Fibroblast of villous mesenchyme (primary cell): ENCODE measurements at regions not wholly inside any gene's neighbourhood (a gene's known extent, or its start where the extent isn't known, plus 50 kb on each side); places are given as distances from the start of the nearest gene placed in this dataset.

Source experiments
- DNase-seq: peaks from one replicate; pipeline ENCODE4 v3.0.0-alpha.2; 2010; ENCODE audit warnings: low read depth
- H3K4me3 ChIP-seq: 2 replicates; pipeline ENCODE4 v1.5.1; 2011; ENCODE audit warnings: low read depth, mild to moderate bottlenecking, low read length
- CTCF ChIP-seq: IDR thresholded peaks from 2 replicates; pipeline ENCODE4 v1.5.1; 2012; ENCODE audit warnings: low read depth, mild to moderate bottlenecking, low read length; ENCODE audit not compliant: insufficient read depth

GRCh38 chr14:53460544-53460943 lies 307.4 kb upstream of the DDHD1 start:
- no peak for DNase-seq
- H3K4me3 ChIP-seq, result no peak overlapping the region
- TF ChIP-seq CTCF, result no peak

GRCh38 chr14:53458368-53458814 lies 305.3 kb upstream of the DDHD1 start:
- no peak overlapping the region for H3K4me3 ChIP-seq
- TF ChIP-seq CTCF, result no peak

DNA sequence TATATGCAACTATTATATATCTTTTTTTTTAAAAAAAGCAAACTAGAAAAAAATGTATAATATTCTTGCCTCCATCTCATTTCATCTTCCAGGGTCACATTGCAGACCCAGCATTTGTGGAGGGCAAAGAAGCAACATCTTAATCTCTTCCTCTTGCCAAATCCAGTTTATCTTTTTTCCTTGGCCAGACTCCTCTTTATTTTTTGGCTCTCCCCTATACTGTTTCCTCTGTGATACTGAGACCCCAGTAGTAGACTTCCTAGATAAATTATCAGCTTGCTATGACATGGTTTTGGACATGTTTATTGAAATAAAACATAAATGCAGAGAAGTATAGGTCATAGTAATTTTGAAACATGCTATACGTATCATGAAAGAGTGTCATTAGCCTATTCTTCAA lies 303.8 kb upstream of the DDHD1 start:
- TF ChIP-seq CTCF, result no peak
- H3K4me3 ChIP-seq, result no peak overlapping the region
- DNase-seq, result no peak

More at GRCh38 chr14:53458368-53458814, 305.3 kb upstream of the DDHD1 start:
- DNase-seq, result peak; percentile 53

- DNase-seq, result no peak
- H3K4me3 ChIP-seq, result no peak overlapping the region
- no peak for TF ChIP-seq CTCF
Measured at GRCh38 chr14:53452005-53452673, 299.0 kb upstream of the DDHD1 start.

DNA sequence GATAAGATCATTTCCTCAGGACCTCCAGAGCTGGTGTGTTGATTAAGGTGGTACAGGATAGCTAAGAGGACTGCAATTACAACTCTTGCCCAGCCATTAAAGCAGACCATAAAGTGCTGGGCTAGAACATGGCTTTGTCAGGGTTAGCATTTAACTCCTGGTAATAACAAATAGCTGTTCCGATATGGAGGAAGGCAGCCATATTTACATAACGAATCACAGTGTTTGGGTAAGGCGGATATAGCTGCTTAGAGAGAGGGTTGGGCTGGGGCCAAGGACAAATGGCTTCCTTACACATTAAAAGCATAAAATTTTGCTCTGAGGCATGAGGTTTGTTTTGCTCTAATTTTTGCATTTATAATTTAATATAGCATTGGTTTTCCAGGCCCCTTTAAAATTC lies 297.7 kb upstream of the DDHD1 start:
- TF ChIP-seq CTCF, result no peak
- no peak overlapping the region for H3K4me3 ChIP-seq
- peak; percentile 39 for DNase-seq

- no peak for TF ChIP-seq CTCF
- no peak for DNase-seq
Measured at GRCh38 chr14:53448682-53449081, 295.6 kb upstream of the DDHD1 start.

More at GRCh38 chr14:53448682-53449081, 295.6 kb upstream of the DDHD1 start:
- no peak overlapping the region for H3K4me3 ChIP-seq
